ENCODE measurements at regions not wholly inside any gene's neighbourhood (a gene's known extent, or its start where the extent isn't known, plus 50 kb on each side); places are given as distances from the start of the nearest gene placed in this dataset.

DNA sequence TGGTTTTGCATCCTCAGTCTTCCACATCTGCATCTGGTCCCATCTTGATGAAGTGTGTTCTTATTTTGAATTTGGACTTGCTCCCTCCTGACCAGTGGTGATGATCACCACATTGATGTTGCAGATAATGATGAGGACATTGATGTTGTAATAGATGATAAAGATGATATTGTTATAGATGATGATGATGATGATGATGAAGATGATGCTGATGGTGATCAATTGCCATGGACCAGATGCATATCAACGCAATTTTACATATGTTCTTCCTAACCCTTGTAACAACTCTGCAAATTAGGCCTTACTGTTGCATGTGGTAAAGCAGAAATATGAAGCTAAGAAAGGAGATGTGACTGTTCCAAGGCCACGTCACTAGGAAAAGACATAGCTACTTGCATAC, 380.3 kb upstream of the TBX3 start:
- TF ChIP-seq TCF12 (IDR thresholded peaks at IDR 0.05; ENCODE audit: low read depth) (no peak), EGR1 (IDR thresholded peaks at IDR 0.05) (no peak), RAD21 (IDR thresholded peaks at IDR 0.05; ENCODE audit: low read depth) (no peak), CEBPB (IDR thresholded peaks at IDR 0.05) (no peak), YY1 (IDR thresholded peaks at IDR 0.05; ENCODE audit: low read depth) (no peak), TAF1 (IDR thresholded peaks at IDR 0.05; ENCODE audit: low read depth) (no peak), EP300 (IDR thresholded peaks at IDR 0.05; ENCODE audit: borderline replicate concordance) (no peak)
- TF ChIP-seq, protein P1, sequence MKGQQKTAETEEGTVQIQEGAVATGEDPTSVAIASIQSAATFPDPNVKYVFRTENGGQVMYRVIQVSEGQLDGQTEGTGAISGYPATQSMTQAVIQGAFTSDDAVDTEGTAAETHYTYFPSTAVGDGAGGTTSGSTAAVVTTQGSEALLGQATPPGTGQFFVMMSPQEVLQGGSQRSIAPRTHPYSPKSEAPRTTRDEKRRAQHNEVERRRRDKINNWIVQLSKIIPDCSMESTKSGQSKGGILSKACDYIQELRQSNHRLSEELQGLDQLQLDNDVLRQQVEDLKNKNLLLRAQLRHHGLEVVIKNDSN (IDR thresholded peaks at IDR 0.05), result no peak

DNA sequence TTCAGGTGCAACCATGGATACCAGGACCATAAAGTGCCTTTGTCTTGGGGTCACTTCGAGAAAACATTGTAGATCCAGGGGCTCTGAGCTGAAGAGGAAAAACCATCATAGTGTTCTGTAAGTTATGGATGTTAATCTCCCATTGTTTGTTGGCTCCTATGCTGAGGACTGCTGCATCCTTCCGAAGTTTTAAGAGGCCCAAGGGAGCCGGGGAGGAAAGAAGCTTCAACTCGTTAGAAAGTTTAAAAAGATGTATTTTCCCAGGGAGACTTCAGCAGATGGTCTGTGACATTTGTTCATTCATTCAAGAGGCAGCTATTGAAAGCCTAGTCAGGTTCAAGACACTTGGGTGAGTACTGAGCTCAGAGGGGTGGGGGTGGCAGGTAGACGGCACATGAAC, 378.8 kb upstream of the TBX3 start:
- TF ChIP-seq, protein P1 (IDR thresholded peaks at IDR 0.05), result no peak

DNA sequence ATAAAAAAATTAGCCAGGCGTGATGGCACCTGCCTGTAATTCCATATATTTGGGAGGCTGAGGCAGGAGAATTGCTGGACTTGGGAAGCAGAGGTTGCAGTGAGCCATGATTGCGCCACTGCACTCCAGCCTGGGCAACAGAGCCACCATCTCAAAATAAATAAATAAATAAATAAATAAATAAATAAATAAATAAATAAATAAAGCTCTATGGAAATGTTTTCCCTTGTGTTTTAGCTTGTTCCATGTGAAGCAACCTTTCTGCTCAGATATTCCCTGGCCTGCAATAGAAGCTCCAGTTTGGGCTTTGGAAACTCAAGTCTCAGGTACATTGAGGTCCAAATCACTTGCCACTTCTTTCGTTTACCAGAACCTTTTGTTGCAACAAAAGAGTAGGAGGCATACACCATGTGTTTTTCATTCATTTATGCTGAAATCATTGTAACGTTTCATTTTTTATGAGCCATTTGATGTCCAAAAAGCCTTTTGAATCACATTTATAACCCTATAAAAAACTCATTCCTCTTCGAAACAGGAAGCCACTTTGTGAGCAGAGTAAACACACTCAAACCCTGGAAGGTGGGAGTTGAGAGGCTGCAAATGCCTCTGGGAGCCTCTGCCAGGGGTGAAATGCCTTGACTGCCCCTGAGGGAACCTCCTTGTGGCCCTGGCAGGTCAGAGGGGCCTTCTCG, 376.6 kb upstream of the TBX3 start:
- TF ChIP-seq EP300 (IDR thresholded peaks at IDR 0.05; ENCODE audit: borderline replicate concordance) (no peak), NFIC (IDR thresholded peaks at IDR 0.05) (no peak), TCF12 (IDR thresholded peaks at IDR 0.05; ENCODE audit: low read depth) (no peak), EGR1 (IDR thresholded peaks at IDR 0.05) (no peak), YY1 (IDR thresholded peaks at IDR 0.05; ENCODE audit: low read depth) (no peak), TAF1 (IDR thresholded peaks at IDR 0.05; ENCODE audit: low read depth) (no peak), RAD21 (IDR thresholded peaks at IDR 0.05; ENCODE audit: low read depth) (no peak), TEAD4 (IDR thresholded peaks at IDR 0.05) (no peak), CEBPB (IDR thresholded peaks at IDR 0.05) (no peak), CREB1 (IDR thresholded peaks at IDR 0.05; ENCODE audit: low read depth) (no peak), FOXM1 (IDR thresholded peaks at IDR 0.05; ENCODE audit: borderline replicate concordance, low read depth) (no peak), ZBTB7A (IDR thresholded peaks at IDR 0.05; ENCODE audit: low read depth) (no peak)
- TF ChIP-seq, protein P1 (IDR thresholded peaks at IDR 0.05), result no peak
- TF ChIP-seq, protein P2, sequence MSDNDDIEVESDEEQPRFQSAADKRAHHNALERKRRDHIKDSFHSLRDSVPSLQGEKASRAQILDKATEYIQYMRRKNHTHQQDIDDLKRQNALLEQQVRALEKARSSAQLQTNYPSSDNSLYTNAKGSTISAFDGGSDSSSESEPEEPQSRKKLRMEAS (IDR thresholded peaks at IDR 0.05), result no peak
- TF ChIP-seq, protein P3, sequence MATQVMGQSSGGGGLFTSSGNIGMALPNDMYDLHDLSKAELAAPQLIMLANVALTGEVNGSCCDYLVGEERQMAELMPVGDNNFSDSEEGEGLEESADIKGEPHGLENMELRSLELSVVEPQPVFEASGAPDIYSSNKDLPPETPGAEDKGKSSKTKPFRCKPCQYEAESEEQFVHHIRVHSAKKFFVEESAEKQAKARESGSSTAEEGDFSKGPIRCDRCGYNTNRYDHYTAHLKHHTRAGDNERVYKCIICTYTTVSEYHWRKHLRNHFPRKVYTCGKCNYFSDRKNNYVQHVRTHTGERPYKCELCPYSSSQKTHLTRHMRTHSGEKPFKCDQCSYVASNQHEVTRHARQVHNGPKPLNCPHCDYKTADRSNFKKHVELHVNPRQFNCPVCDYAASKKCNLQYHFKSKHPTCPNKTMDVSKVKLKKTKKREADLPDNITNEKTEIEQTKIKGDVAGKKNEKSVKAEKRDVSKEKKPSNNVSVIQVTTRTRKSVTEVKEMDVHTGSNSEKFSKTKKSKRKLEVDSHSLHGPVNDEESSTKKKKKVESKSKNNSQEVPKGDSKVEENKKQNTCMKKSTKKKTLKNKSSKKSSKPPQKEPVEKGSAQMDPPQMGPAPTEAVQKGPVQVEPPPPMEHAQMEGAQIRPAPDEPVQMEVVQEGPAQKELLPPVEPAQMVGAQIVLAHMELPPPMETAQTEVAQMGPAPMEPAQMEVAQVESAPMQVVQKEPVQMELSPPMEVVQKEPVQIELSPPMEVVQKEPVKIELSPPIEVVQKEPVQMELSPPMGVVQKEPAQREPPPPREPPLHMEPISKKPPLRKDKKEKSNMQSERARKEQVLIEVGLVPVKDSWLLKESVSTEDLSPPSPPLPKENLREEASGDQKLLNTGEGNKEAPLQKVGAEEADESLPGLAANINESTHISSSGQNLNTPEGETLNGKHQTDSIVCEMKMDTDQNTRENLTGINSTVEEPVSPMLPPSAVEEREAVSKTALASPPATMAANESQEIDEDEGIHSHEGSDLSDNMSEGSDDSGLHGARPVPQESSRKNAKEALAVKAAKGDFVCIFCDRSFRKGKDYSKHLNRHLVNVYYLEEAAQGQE (IDR thresholded peaks at IDR 0.05; ENCODE audit: low read depth), result no peak

DNA sequence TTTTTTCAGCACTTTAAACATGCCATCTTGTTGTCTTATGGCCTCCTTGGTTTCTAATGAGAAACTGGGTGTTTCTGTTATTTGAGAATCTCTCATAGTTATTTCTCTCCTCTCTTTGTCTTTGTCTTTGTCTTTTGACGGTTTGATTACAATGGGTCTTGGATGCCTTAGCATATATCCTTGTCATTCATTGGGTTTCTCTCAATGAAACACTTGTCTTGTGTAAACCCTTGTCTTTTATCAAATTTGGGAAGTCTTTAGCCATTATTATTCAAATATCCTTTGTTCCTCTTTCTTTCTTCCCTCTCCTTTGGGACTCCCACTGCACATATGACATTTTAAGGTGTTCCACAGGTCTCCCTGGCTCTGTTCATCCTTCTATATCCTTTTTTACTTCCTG, 373.5 kb upstream of the TBX3 start:
- TF ChIP-seq, protein P2 (IDR thresholded peaks at IDR 0.05), result no peak
- TF ChIP-seq, protein P1 (IDR thresholded peaks at IDR 0.05), result no peak
- TF ChIP-seq FOXM1 (IDR thresholded peaks at IDR 0.05; ENCODE audit: borderline replicate concordance, low read depth) (no peak), TCF12 (IDR thresholded peaks at IDR 0.05; ENCODE audit: low read depth) (no peak), NFIC (IDR thresholded peaks at IDR 0.05) (no peak), EGR1 (IDR thresholded peaks at IDR 0.05) (no peak), YY1 (IDR thresholded peaks at IDR 0.05; ENCODE audit: low read depth) (no peak), ZBTB7A (IDR thresholded peaks at IDR 0.05; ENCODE audit: low read depth) (no peak), TAF1 (IDR thresholded peaks at IDR 0.05; ENCODE audit: low read depth) (no peak), CREB1 (IDR thresholded peaks at IDR 0.05; ENCODE audit: low read depth) (no peak), RAD21 (IDR thresholded peaks at IDR 0.05; ENCODE audit: low read depth) (no peak), CEBPB (IDR thresholded peaks at IDR 0.05) (no peak), TEAD4 (IDR thresholded peaks at IDR 0.05) (no peak), EP300 (IDR thresholded peaks at IDR 0.05; ENCODE audit: borderline replicate concordance) (no peak)
- TF ChIP-seq, protein P3 (IDR thresholded peaks at IDR 0.05; ENCODE audit: low read depth), result no peak

DNA sequence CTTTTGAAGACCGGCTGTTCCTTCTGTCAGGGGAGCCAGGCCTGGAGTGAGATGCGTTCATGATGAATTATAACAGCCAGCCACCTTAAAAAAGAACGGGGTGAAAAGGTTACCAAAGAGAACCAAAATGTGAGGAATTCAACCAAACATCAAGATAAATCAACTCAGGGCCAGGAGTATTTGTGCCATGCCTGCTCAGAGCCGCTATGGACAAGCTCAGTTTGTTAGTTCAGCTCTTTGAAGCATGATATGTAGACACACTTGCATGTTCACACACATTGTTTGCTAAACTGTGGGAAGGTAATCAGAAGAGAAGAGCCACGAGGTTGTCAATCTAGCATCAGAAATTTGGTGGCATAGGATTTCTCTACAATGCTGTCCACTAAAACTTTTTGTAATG, 367.4 kb upstream of the TBX3 start:
- TF ChIP-seq, protein P2 (IDR thresholded peaks at IDR 0.05), result no peak
- TF ChIP-seq YY1 (IDR thresholded peaks at IDR 0.05; ENCODE audit: low read depth), result no peak
- no peak for TF ChIP-seq TEAD4 (IDR thresholded peaks at IDR 0.05)
